Neural cell (in vitro differentiated cells): ENCODE measurements at regions not wholly inside any gene's neighbourhood (a gene's known extent, or its start where the extent isn't known, plus 50 kb on each side); places are given as distances from the start of the nearest gene placed in this dataset.

ENCODE experiments used
- CTCF ChIP-seq: fragments of 450-650 bp; IDR thresholded peaks from 2 replicates; pipeline ENCODE4 v1.5.1; 2014; ENCODE audit warnings: antibody characterized with exemption, mild to moderate bottlenecking, moderate library complexity; ENCODE audit not compliant: poor library complexity, severe bottlenecking
- MXI1 ChIP-seq: fragments of 450-650 bp; conservative IDR thresholded peaks from 2 replicates; pipeline ENCODE4 v1.6.1; 2014; ENCODE audit warnings: antibody characterized with exemption, mild to moderate bottlenecking; ENCODE audit not compliant: poor library complexity, severe bottlenecking

DNA sequence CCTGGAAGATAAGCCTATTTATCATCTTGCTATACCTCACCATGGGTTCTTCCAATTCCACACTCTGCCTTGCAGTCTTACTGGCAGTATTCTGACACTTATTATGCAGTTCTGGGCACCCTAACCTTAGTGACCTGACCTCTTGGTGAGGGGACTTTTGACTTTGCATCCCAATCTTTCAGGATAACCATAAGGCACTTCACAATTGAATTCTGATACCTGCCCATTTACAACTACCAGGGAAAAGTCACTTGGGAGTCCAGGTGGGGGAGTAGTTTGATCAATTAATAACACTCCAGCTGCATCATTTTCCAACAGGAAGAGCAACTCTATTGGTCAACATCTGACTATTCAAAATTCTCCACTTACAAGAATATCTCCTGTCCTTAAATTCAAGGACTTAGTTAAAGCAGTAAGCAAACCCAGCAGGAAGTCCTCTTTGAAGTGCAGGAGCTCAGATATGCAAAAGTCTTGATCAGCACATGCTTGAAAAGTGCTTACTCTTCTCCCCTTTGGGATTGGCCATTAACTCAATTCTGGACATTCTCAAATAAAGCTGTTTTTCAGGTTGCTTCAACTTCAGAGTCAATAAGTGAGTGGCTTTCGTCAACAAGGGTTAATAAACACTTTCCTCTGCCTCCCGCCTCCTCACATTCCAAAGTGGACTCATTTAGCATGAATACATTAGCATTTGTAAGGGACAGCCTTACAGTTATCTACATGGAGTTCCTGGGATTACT is 177.4 kb upstream of the NRIP1 start:
- TF ChIP-seq CTCF = no peak
- TF ChIP-seq MXI1 = no peak
